ENCODE measurements at regions not wholly inside any gene's neighbourhood (a gene's known extent, or its start where the extent isn't known, plus 50 kb on each side); places are given as distances from the start of the nearest gene placed in this dataset.

DNA sequence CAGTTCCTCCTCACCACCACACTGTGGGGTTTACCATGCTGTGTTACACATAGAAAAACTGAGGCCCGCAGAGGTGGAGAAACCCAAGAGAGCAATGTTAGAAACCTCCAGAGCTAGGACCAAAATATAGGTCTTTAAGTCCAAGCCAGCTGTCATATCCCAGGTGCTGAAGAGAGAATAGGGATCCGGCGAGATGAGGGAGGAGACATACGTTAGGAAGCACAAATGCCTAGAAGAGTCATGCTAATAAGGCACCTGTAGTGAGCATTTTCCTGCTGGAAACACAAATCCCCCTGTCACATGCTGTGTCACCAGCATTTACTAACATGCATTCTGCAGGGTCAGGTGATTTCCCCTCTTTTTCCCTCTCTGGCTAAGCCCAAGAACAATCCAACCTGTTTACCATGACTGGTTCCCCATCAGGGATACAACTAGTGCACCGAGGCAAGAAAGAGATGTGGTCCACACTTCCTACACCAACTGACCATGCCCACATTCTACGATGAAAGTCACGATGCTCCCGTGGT lies 168.6 kb upstream of the CAMK1G start:
- Mint-ChIP-seq H3K9me3 (peaks cover 9% of the 10 kb centered on the region), H3K27me3 (peaks cover 15 to 17% of the 10 kb centered on the region in 2 donors), H3K27ac (no peak overlapping the region), H3K4me3 (no peak overlapping the region), H3K4me1 (ENCODE audit: low read depth in 2 of 2) (no peaks in the 10 kb centered on the region), H3K36me3 (no peaks in the 10 kb centered on the region)
- ATAC-seq (no peak), DNase-seq (ENCODE audit: low spot score) (no peak)

DNA sequence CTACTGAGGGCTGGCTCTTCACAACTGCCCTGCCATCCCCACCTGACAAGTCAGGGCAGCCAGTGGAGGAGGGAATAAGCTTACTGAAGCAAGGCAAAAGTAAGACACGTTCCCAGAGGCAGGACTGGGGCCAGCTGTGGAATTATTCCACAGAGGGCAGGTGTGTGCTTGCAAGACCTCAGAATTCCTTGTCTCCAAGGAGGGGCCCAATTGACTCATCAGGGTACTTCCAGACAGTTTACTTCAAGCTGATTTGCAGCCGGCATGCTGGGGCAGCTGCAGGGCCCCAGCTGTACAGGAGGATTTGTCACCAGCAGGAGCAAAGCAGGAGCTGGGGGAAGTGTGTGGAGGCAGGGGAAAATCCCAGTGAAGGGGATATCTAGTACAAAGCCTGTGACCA lies 167.5 kb upstream of the CAMK1G start:
- Mint-ChIP-seq H3K4me1 (ENCODE audit: low read depth in 2 of 2) (no peaks in the 10 kb centered on the region), H3K9me3 (peaks cover 9% of the 10 kb centered on the region), H3K27ac (no peak overlapping the region), H3K4me3 (no peak overlapping the region), H3K27me3 (peaks cover 15 to 17% of the 10 kb centered on the region in 2 donors), H3K36me3 (no peaks in the 10 kb centered on the region)
- no peak for DNase-seq (ENCODE audit: low spot score)
- ATAC-seq, result no peak

DNA sequence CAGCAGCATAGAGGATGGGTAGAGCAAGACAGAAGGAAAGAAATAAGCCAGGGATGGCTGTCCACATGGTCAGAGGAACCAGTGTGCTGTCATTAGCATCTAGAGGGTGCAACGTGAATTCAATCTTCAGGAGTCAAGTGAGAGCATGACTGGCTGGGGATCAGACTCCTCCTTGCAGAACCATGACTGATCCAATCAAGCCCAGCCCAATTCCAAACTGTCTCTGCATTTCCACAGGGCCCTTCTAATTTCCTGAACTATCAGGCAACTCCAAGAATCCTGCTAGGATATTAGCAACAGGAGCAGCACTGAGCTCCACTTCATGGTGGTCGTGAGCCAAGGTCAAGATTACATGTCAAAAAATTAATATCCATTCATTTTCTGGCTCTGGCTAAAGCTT lies 166.8 kb upstream of the CAMK1G start:
- Mint-ChIP-seq H3K9me3 (peaks cover 6% of the 10 kb centered on the region), H3K27me3 (peaks cover 10 to 11% of the 10 kb centered on the region in 2 donors)
- DNase-seq (ENCODE audit: low spot score), result no peak

DNA sequence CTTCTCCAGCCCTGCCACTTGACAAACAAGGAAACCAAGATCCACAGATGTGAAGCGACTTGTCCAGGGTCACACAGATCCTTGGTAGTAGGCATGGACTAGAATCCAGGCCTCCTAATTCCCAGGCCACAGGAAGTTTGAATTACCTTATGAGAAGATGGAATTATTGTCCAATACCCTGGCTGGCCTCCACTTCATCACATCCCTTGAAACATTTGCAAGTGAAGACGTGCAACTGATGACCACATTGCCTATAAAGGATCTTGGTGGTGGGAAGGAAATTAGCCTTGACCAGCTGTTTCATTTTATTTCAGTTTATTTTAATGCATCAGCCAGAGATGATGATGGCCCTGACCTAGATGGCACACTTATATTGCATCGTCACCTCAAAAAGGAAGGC lies 165.8 kb upstream of the CAMK1G start:
- Mint-ChIP-seq H3K9me3 (peaks cover 3% of the 10 kb centered on the region), H3K4me1 (ENCODE audit: low read depth in 2 of 2) (no peaks in the 10 kb centered on the region), H3K36me3 (no peaks in the 10 kb centered on the region), H3K27ac (no peak overlapping the region), H3K4me3 (no peak overlapping the region), H3K27me3 (peaks cover 5 to 8% of the 10 kb centered on the region in 2 donors)
- DNase-seq (ENCODE audit: low spot score) (no peak), ATAC-seq (no peak)

More for the DNA sequence above, 166.8 kb upstream of the CAMK1G start:
- no peak overlapping the region for H3K27ac Mint-ChIP-seq
- ATAC-seq, result no peak
- no peak overlapping the region for H3K4me3 Mint-ChIP-seq
- H3K4me1 Mint-ChIP-seq (ENCODE audit: low read depth in 2 of 2), result no peaks in the 10 kb centered on the region
- H3K36me3 Mint-ChIP-seq, result no peaks in the 10 kb centered on the region

DNA sequence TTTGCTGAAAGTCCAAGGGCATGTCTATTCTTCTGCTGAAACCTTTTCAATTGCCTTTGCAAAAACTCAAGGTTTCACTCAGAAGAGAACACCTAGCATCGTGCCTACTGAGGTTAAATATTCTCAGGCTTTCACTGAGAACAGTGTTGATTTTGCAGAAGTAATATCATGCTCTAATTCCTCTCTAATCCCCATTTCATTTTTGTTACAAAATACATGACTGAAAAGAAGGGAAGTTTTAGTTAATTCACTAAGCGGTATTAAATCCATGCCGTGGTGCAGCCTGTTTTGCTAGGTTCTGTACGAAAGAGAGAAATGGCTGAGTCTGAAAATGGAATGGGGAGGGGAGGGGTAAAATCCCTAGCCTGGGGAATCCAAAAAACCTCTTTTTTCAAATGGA lies 163.2 kb upstream of the CAMK1G start:
- Mint-ChIP-seq H3K27ac (no peak overlapping the region), H3K4me1 (ENCODE audit: low read depth in 2 of 2) (no peaks in the 10 kb centered on the region), H3K27me3 (peaks cover 0 to 10% of the 10 kb centered on the region in 2 donors), H3K9me3 (no peaks in the 10 kb centered on the region), H3K4me3 (no peak overlapping the region), H3K36me3 (no peaks in the 10 kb centered on the region)
- ATAC-seq (no peak), DNase-seq (ENCODE audit: low spot score) (no peak)

DNA sequence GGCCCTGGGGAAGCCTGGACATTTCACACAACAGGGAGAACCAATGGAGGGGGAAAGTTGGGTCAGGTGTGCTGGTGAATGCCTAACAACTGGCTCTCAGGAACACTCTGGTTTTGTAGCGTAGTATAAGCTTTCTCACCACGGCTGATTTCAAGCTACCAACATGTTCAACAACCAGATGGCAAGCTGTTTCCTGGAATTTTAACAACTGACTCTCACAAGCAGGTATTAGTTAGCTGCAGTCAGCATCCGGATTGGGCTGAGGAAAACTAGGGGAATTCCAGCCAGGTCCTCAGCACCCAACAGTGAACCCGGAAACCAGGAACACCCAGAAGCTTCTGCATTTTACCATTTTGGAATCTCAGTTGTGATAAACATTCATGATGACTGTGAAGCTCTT lies 162.3 kb upstream of the CAMK1G start:
- Mint-ChIP-seq H3K4me3 (no peak overlapping the region), H3K4me1 (ENCODE audit: low read depth in 2 of 2) (peaks cover 0 to 4% of the 10 kb centered on the region in 2 donors), H3K36me3 (no peaks in the 10 kb centered on the region), H3K27me3 (peaks cover 5 to 10% of the 10 kb centered on the region in 2 donors), H3K9me3 (no peaks in the 10 kb centered on the region), H3K27ac (no peak overlapping the region)
- ATAC-seq, result no peak
- DNase-seq (ENCODE audit: low spot score), result no peak

DNA sequence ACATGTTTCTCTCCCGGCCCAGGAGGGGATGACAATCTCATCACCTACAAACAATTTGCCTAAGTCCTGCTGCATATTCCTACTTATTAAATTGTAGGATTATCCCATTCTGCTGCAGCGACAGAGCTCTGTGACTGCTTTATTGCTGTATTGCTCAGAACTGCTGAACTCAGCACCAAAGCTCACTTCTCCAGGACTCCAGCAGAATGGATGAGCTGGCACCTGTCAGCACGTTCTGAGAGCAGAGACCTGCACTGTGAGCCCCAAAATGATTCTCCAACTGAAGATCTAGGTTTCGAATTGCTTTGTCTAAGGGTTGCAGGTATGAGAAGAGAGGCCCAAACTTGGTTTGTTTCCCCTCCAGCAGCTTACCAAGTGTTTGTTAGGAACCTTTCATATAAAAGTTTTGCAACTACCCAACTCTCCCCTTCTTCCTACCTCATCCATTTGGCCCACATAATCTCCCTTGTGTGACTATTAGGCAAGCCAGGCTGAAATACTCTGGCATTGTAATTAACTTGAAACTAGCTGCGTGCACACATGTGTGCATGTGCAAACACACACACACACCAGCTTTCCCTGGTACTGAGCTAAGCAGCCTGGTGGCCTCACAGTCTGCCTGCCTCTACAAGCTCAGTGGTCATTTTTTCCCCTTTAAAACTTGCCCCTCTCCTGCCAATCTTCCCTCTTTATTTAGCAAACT lies 161.4 kb upstream of the CAMK1G start:
- ATAC-seq, result no peak
- Mint-ChIP-seq H3K27ac (no peak overlapping the region), H3K4me1 (ENCODE audit: low read depth in 2 of 2) (peaks cover 0 to 4% of the 10 kb centered on the region in 2 donors), H3K9me3 (no peaks in the 10 kb centered on the region), H3K36me3 (no peaks in the 10 kb centered on the region), H3K27me3 (peaks cover 5 to 15% of the 10 kb centered on the region in 2 donors), H3K4me3 (no peak overlapping the region)
- DNase-seq (ENCODE audit: low spot score), result no peak

DNA sequence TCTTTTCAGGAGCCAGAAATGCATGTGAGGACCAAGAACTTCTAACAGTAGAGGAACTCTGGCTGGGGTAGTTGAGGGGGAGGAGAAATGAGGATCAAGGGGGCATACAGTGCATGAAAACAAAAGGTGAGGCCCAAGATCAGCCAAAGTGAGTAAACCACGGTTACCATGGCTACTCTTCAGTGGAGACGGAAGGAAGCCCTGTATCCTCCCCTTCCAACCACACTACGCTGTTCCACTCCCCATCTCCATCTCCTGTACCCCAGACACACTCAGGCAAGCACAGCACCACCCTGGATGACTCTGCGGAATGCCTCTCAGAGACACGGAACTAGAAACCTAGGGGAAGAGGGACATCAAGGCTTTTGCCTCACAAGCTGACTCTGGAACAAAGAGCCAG lies 157.6 kb upstream of the CAMK1G start:
- no peak for ATAC-seq
- Mint-ChIP-seq H3K27ac (no peak overlapping the region), H3K4me3 (no peak overlapping the region), H3K27me3 (peaks cover 10 to 21% of the 10 kb centered on the region in 2 donors), H3K9me3 (no peaks in the 10 kb centered on the region), H3K4me1 (ENCODE audit: low read depth in 2 of 2) (peaks cover 0 to 4% of the 10 kb centered on the region in 2 donors), H3K36me3 (no peaks in the 10 kb centered on the region)
- DNase-seq (ENCODE audit: low spot score), result no peak

DNA sequence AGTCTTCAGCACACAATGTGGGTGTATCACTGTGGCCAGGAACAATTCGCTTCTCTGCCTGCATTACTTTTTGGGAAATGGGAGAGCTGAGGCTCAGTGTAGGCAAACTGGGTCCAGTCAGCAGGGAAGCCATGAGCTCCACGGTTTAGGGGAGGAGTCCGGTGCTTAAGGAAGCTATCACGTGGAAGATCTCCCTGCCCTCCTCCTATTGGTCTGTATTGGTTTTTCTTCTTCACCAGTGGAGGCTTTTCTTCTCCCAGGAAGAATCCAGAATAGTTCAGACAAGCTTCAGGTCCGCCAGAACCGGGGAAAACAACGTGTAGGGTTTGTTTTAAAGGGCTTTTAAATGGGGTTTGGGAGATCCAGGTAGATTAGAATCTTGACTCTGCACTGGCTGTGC lies 156.2 kb upstream of the CAMK1G start:
- H3K9me3 Mint-ChIP-seq, result no peaks in the 10 kb centered on the region
- DNase-seq (ENCODE audit: low spot score) (no peak), ATAC-seq (no peak)
- no peak overlapping the region for H3K4me3 Mint-ChIP-seq
- peaks cover 0 to 4% of the 10 kb centered on the region in 2 donors for H3K4me1 Mint-ChIP-seq (ENCODE audit: low read depth in 2 of 2)
- no peaks in the 10 kb centered on the region for H3K36me3 Mint-ChIP-seq
- peaks cover 10 to 20% of the 10 kb centered on the region in 2 donors for H3K27me3 Mint-ChIP-seq
- H3K27ac Mint-ChIP-seq, result no peak overlapping the region

DNA sequence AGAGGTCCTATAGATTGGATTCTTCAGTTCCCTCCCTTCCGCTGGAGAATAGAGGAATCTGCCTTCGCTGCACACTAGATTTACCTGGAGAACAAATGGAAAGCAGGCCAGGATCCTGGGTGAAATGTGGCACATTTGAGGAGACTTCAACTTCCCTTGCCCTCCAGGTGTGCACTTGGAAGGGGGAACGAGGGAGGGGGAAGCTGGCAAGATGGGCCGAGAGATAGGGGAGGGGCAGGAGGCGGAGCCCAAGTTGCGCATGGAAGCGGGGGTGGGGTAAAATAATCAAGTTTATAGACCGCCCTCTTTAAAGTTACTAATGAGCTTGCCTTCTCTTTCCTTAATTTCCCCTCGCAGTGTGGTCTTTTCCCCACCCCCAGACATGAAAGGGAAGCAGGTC lies 155.7 kb upstream of the CAMK1G start:
- H3K4me1 Mint-ChIP-seq (ENCODE audit: low read depth in 2 of 2), result peaks cover 0 to 4% of the 10 kb centered on the region in 2 donors
- H3K27ac Mint-ChIP-seq, result no peak overlapping the region
- no peaks in the 10 kb centered on the region for H3K9me3 Mint-ChIP-seq
- DNase-seq (ENCODE audit: low spot score), result no peak
- peaks cover 10 to 15% of the 10 kb centered on the region in 2 donors for H3K27me3 Mint-ChIP-seq
- ATAC-seq, result no peak
- H3K4me3 Mint-ChIP-seq, result no peak overlapping the region
- no peaks in the 10 kb centered on the region for H3K36me3 Mint-ChIP-seq

DNA sequence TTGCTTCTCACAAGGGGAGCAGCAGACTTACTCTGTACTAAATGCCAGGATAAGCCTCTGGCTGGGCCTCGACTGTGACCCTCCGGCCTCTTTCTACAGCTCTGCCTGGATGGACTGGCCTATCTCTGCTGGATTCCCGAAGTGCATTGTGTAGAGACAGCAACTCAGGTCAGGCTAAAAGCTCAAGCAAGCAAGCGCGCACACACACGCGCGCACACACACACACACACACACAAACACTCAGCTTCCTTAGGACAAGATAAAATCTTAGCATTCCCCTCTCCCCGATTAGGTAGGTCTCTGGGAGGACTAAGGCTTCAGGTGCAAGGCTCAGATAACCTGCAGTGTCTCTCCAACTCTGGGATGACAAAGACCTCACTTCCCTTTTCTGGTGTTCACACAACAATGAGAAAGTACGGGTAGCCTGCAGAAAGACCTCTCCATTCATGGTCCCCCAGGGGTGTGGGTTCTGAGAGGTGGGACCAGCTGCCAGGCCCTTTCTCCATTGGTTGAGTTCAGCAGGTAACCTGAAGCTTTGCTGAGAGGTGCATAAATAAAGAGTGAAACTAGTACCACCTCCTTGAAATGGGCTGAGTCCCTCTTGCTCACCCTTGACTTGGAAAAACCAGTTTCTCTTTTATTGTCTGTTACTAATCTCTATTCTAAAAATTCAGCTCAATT lies 155.1 kb upstream of the CAMK1G start:
- Mint-ChIP-seq H3K9me3 (no peaks in the 10 kb centered on the region), H3K27me3 (peaks cover 10 to 11% of the 10 kb centered on the region in 2 donors), H3K36me3 (no peaks in the 10 kb centered on the region), H3K4me1 (ENCODE audit: low read depth in 2 of 2) (peaks cover 0 to 4% of the 10 kb centered on the region in 2 donors), H3K27ac (no peak overlapping the region), H3K4me3 (no peak overlapping the region)
- DNase-seq (ENCODE audit: low spot score) (no peak), ATAC-seq (no peak)

DNA sequence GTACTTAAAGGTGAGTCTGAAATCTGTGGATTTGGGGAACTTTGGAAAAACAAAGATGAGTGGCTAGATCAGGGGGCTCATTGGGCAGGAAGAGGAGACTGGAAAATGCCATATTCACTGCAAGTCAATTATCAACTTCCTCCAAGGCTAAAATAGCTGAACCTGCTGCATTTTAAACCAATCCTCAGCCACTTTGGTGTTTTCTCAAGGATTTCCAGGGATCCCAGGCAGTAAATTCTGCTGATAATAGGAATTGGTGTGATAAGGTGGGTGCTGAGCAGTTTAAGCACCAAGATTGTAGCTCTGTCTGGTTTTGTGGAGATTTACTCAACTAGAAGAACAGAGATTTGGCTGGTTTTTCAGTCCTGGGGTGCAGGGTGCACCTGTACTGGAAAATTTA lies 153.9 kb upstream of the CAMK1G start:
- peaks cover 10 to 11% of the 10 kb centered on the region in 2 donors for H3K27me3 Mint-ChIP-seq
- no peaks in the 10 kb centered on the region for H3K9me3 Mint-ChIP-seq
- ATAC-seq (no peak), DNase-seq (ENCODE audit: low spot score) (no peak)
- no peak overlapping the region for H3K4me3 Mint-ChIP-seq
- no peaks in the 10 kb centered on the region for H3K36me3 Mint-ChIP-seq
- H3K27ac Mint-ChIP-seq, result no peak overlapping the region
- H3K4me1 Mint-ChIP-seq (ENCODE audit: low read depth in 2 of 2), result peaks cover 0 to 4% of the 10 kb centered on the region in 2 donors

DNA sequence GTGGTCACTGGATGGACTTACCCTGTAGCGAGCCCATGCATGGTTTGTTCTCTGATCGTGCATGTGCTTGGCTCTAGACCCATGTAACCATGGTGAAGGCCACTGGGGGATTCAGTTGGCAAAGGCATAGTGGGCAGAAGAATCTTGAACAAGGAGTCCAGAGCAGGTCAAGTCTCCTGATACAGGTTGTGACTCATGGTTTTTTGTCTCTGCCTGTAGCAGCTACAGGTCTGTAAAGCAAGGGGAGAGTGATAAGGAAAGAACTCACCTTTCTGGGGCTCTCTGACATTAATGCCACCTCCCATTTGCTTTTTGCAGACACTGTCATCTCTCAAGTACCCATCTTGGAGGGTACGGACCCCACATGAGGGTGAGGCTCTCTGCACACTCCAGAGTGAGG lies 153.4 kb upstream of the CAMK1G start:
- Mint-ChIP-seq H3K9me3 (no peaks in the 10 kb centered on the region), H3K27ac (no peak overlapping the region), H3K27me3 (peaks cover 11 to 13% of the 10 kb centered on the region in 2 donors), H3K4me1 (ENCODE audit: low read depth in 2 of 2) (peaks cover 0 to 4% of the 10 kb centered on the region in 2 donors), H3K36me3 (no peaks in the 10 kb centered on the region), H3K4me3 (no peak overlapping the region)
- ATAC-seq, result no peak
- DNase-seq (ENCODE audit: low spot score), result no peak

DNA sequence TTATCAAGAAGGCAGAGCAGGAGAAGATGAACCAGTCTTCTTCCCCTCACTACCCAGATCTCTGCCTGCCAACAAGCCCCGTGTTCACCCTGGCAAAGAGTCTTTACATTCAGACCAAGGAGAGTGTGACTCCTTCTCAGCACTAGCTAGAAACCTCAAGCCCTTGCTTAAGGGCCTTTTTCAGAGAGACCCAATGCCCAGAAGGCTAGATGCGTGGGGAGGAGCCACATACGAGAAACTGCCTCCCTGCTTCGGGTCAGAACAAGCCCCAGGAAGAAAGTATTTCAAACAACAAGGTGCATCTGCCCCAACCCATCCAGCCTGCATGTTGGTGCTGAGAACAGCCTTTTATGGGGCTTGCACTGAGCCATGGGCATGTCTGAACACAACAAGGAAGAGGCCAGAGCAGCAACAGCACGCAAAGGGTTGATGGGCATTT lies 152.7 kb upstream of the CAMK1G start:
- no peak overlapping the region for H3K4me3 Mint-ChIP-seq
- H3K4me1 Mint-ChIP-seq (ENCODE audit: low read depth in 2 of 2), result peaks cover 0 to 2% of the 10 kb centered on the region in 2 donors
- H3K27me3 Mint-ChIP-seq, result peaks cover 11 to 13% of the 10 kb centered on the region in 2 donors
- DNase-seq (ENCODE audit: low spot score) (no peak), ATAC-seq (no peak)
- no peaks in the 10 kb centered on the region for H3K9me3 Mint-ChIP-seq
- no peaks in the 10 kb centered on the region for H3K36me3 Mint-ChIP-seq
- no peak overlapping the region for H3K27ac Mint-ChIP-seq

All from natural killer cell treated with Interleukin-12 subunit alpha and Interleukin-12 subunit beta and Interleukin-15 and Interleukin-18, amount 100 ng/mL, for 72 hours (primary cell).